ENCODE measurements at regions not wholly inside any gene's neighbourhood (a gene's known extent, or its start where the extent isn't known, plus 50 kb on each side); places are given as distances from the start of the nearest gene placed in this dataset.

- Histone ChIP-seq H3K79me2 (ENCODE audit: insufficient read depth, low read length) (no peaks in the 10 kb centered on the region), H3K27me3 (ENCODE audit: control insufficient read depth in 2 of 2, insufficient read depth in 2 of 2, low read length in 2 of 2) (no peaks in the 10 kb centered on the region), H3K9ac (ENCODE audit: insufficient read depth, low read length, poor library complexity, severe bottlenecking) (no peak overlapping the region), H3K4me2 (replicated peaks; ENCODE audit: extremely low read depth, low read length, poor library complexity, severe bottlenecking) (no peak overlapping the region), H4K20me1 (ENCODE audit: insufficient read depth, low read length) (no peaks in the 10 kb centered on the region), H3K36me3 (replicated peaks in 1 of 2; ENCODE audit: control insufficient read depth in 1 of 2, insufficient read depth in 2 of 2, low read length in 2 of 2) (no peaks in the 10 kb centered on the region), H3K4me3 (replicated peaks in 1 of 3; ENCODE audit: low read depth in 2 of 3, low read length in 3 of 3) (no peak overlapping the region), H3K27ac (ENCODE audit: low read depth in 1 of 2, low read length in 2 of 2) (no peak overlapping the region), H2AFZ (ENCODE audit: insufficient read depth, low read depth, low read length, poor library complexity, severe bottlenecking) (no peak overlapping the region), H3K9me3 (replicated peaks in 1 of 2; ENCODE audit: control insufficient read depth in 1 of 2, insufficient read depth in 1 of 2, low read length in 2 of 2) (no peaks in the 10 kb centered on the region), H3K4me1 (ENCODE audit: control insufficient read depth in 1 of 2, insufficient read depth in 2 of 2, low read length in 2 of 2) (no peaks in the 10 kb centered on the region)
- TF ChIP-seq CTCF (IDR thresholded peaks at IDR 0.05), result peak; percentile 81
- 75% methylated on average over 2 of the region's 7 CpGs for WGBS (ENCODE audit: insufficient coverage)
- H3K4me3 Mint-ChIP-seq, result no peak overlapping the region
- no peaks in the 10 kb centered on the region for H3K27me3 Mint-ChIP-seq (ENCODE audit: low read depth in 3 of 3)
- no peak overlapping the region for H3K27ac Mint-ChIP-seq
- DNase-seq, result peak; percentile 2 to 12 (median 12)
- intact Hi-C loops (cut with micrococcal nuclease), result no loop called here
- H3K4me1 Mint-ChIP-seq, result peaks cover 5% of the 10 kb centered on the region
- H3K9me3 Mint-ChIP-seq, result no peaks in the 10 kb centered on the region
- H3K36me3 Mint-ChIP-seq, result no peaks in the 10 kb centered on the region
Measured at GRCh38 chr9:78601957-78602565, 305.1 kb downstream of the PSAT1 start.

GRCh38 chr9:78605041-78606000, 308.4 kb downstream of the PSAT1 start:
- H3K4me3 ChIP-seq (replicated peaks in 1 of 3; ENCODE audit: low read depth in 2 of 3, low read length in 3 of 3), result no peak overlapping the region
- H3K4me1 ChIP-seq (ENCODE audit: control insufficient read depth in 1 of 2, insufficient read depth in 2 of 2, low read length in 2 of 2), result no peaks in the 10 kb centered on the region
- Mint-ChIP-seq H3K9me3 (peaks cover 0 to 2% (median 0%) of the 10 kb centered on the region in 7 donors), H3K27me3 (ENCODE audit: low read depth in 3 of 3) (no peaks in the 10 kb centered on the region), H3K4me1 (no peaks in the 10 kb centered on the region), H3K27ac (no peak overlapping the region), H3K36me3 (no peaks in the 10 kb centered on the region), H3K4me3 (no peak overlapping the region)
- 94% methylated on average over 13 of the region's 16 CpGs for WGBS (ENCODE audit: insufficient coverage)
- no peak overlapping the region for H2AFZ ChIP-seq (ENCODE audit: insufficient read depth, low read depth, low read length, poor library complexity, severe bottlenecking)
- no peak overlapping the region for H3K27ac ChIP-seq (ENCODE audit: low read depth in 1 of 2, low read length in 2 of 2)
- no peaks in the 10 kb centered on the region for H3K27me3 ChIP-seq (ENCODE audit: control insufficient read depth in 2 of 2, insufficient read depth in 2 of 2, low read length in 2 of 2)
- H3K36me3 ChIP-seq (replicated peaks in 1 of 2; ENCODE audit: control insufficient read depth in 1 of 2, insufficient read depth in 2 of 2, low read length in 2 of 2), result no peaks in the 10 kb centered on the region
- no peak for DNase-seq
- no peak overlapping the region for H3K4me2 ChIP-seq (replicated peaks; ENCODE audit: extremely low read depth, low read length, poor library complexity, severe bottlenecking)
- H4K20me1 ChIP-seq (ENCODE audit: insufficient read depth, low read length), result no peaks in the 10 kb centered on the region
- intact Hi-C loops (cut with micrococcal nuclease), result no loop called here
- no peak for TF ChIP-seq CTCF (IDR thresholded peaks at IDR 0.05)
- no peaks in the 10 kb centered on the region for H3K79me2 ChIP-seq (ENCODE audit: insufficient read depth, low read length)
- H3K9me3 ChIP-seq (replicated peaks in 1 of 2; ENCODE audit: control insufficient read depth in 1 of 2, insufficient read depth in 1 of 2, low read length in 2 of 2), result no peaks in the 10 kb centered on the region
- no peak overlapping the region for H3K9ac ChIP-seq (ENCODE audit: insufficient read depth, low read length, poor library complexity, severe bottlenecking)

All from CD14-positive monocyte (primary cell).